DND-41 (cell line): ENCODE measurements at regions not wholly inside any gene's neighbourhood (a gene's known extent, or its start where the extent isn't known, plus 50 kb on each side); places are given as distances from the start of the nearest gene placed in this dataset.

Source experiments
- EZH2 ChIP-seq: IDR thresholded peaks from 3 replicates; pipeline ENCODE4 v1.6.1; 2012; ENCODE audit warnings: borderline replicate concordance, low read depth, mild to moderate bottlenecking, moderate library complexity, low read length, inconsistent platforms; ENCODE audit not compliant: severe bottlenecking
- TF ChIP-seq, protein P1 (sequence below): IDR thresholded peaks from 2 replicates; pipeline ENCODE4 v1.5.1; 2012; ENCODE audit warnings: borderline replicate concordance, low read length, moderate library complexity, mild to moderate bottlenecking; ENCODE audit not compliant: poor library complexity, severe bottlenecking; ENCODE audit errors: extremely low read depth

DNA sequence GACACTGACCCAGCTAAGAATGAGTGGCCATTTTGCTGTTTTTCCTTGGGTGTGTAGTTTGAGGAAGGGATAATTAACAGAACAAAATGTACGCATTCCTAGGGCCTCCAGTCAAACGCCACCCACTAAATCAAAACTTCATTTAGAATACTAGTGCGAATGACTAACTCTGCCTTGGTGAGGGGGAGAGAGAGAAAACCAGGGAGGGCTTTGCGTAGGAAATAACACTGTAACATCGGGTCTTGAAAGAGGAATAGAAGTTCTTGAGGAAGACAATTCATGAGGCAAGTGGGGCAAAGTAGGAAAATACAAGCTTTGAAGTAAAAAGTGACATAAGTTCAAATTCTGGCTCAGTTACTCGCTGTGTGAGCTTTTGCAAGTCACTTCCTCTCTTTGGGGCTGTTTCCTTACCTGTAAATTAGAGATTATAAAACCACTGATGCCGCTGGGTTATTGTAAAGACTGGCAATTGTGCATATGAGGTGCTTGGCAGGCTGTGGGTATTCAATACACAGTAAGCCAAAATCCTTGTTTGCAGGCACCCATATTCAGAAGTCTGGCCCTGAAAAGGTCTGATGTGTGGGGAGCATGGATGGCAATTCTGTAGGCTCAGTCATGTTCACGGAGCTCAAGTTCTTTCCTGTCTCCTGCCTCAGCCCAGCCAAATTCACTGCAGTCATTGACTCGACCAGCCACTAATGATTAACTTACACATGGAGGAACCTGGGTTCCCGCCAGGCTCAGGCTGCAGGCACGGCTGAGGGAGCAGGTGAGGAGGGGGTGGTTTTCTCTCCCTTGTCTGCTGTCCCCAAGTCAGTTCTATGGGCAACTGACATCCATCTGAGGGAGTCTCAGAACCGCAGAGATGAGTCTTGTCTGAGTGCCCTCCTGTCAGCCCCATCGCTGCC lies 140.3 kb upstream of the CSF3R start:
- TF ChIP-seq, protein P1, sequence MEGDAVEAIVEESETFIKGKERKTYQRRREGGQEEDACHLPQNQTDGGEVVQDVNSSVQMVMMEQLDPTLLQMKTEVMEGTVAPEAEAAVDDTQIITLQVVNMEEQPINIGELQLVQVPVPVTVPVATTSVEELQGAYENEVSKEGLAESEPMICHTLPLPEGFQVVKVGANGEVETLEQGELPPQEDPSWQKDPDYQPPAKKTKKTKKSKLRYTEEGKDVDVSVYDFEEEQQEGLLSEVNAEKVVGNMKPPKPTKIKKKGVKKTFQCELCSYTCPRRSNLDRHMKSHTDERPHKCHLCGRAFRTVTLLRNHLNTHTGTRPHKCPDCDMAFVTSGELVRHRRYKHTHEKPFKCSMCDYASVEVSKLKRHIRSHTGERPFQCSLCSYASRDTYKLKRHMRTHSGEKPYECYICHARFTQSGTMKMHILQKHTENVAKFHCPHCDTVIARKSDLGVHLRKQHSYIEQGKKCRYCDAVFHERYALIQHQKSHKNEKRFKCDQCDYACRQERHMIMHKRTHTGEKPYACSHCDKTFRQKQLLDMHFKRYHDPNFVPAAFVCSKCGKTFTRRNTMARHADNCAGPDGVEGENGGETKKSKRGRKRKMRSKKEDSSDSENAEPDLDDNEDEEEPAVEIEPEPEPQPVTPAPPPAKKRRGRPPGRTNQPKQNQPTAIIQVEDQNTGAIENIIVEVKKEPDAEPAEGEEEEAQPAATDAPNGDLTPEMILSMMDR: no peak
- no peak for TF ChIP-seq EZH2
